Hepatocyte (in vitro differentiated cells): ENCODE measurements at regions not wholly inside any gene's neighbourhood (a gene's known extent, or its start where the extent isn't known, plus 50 kb on each side); places are given as distances from the start of the nearest gene placed in this dataset.

Experiments
- CTCF ChIP-seq: fragments of 200-600 bp; sonication (generic); IDR thresholded peaks from 2 replicates; pipeline ENCODE4 v1.5.1; 2016; ENCODE audit warnings: antibody characterized with exemption, mild to moderate bottlenecking; ENCODE audit not compliant: poor library complexity
- EZH2phosphoT487 ChIP-seq: fragments of 200-600 bp; sonication (generic); IDR thresholded peaks from one replicate; pipeline ENCODE4 v1.6.1; 2018; ENCODE audit warnings: antibody characterized with exemption, mild to moderate bottlenecking, low read depth, moderate library complexity; ENCODE audit not compliant: unreplicated experiment, severe bottlenecking

GRCh38 chr2:182521453-182522404 lies 94.9 kb upstream of the PDE1A start:
- TF ChIP-seq CTCF, result no peak
- TF ChIP-seq EZH2phosphoT487, result no peak
